DOHH2 (cell line): ENCODE measurements at regions not wholly inside any gene's neighbourhood (a gene's known extent, or its start where the extent isn't known, plus 50 kb on each side); places are given as distances from the start of the nearest gene placed in this dataset.

Experiments used
- H3F3A ChIP-seq: fragments of 200-600 bp; sonication (generic), shearing (Covaris generic); 2 replicates; pipeline ENCODE4 v1.6.0; 2016; ENCODE audit warnings: antibody characterized with exemption, mild to moderate bottlenecking; ENCODE audit not compliant: control insufficient read depth, insufficient read depth
- H3K27ac ChIP-seq: fragments of 200-600 bp; sonication (generic); 2 replicates; pipeline ENCODE4 v1.5.1; 2014; ENCODE audit warnings: low read depth, mild to moderate bottlenecking, low read length, moderate library complexity
- H3K27me3 ChIP-seq: fragments of 200-600 bp; sonication (generic); 2 replicates; pipeline ENCODE4 v1.6.1; 2014; ENCODE audit warnings: mild to moderate bottlenecking, low read length, mixed read lengths; ENCODE audit not compliant: control insufficient read depth
- H3K36me3 ChIP-seq: fragments of 200-600 bp; sonication (generic); 2 replicates; pipeline ENCODE4 v1.6.1; 2014; ENCODE audit warnings: mild to moderate bottlenecking, low read length, moderate library complexity, mixed read lengths; ENCODE audit not compliant: control insufficient read depth
- H3K4me1 ChIP-seq: fragments of 200-600 bp; sonication (generic); 2 replicates; pipeline ENCODE4 v1.6.1; 2014; ENCODE audit warnings: mild to moderate bottlenecking, low read length, mixed read lengths; ENCODE audit not compliant: control insufficient read depth
- H3K4me2 ChIP-seq: fragments of 200-600 bp; sonication (generic); 2 replicates; pipeline ENCODE4 v1.6.0; 2014; ENCODE audit warnings: mild to moderate bottlenecking, low read length, moderate library complexity
- H3K4me3 ChIP-seq: fragments of 200-600 bp; sonication (generic); 2 replicates; pipeline ENCODE4 v1.5.1; 2014; ENCODE audit warnings: mild to moderate bottlenecking, low read length, mixed read lengths
- H3K79me2 ChIP-seq: fragments of 200-600 bp; sonication (generic); 2 replicates; pipeline ENCODE4 v1.6.1; 2014; ENCODE audit warnings: mild to moderate bottlenecking, low read length, mixed read lengths; ENCODE audit not compliant: control insufficient read depth
- H3K9me2 ChIP-seq: fragments of 200-600 bp; sonication (generic); replicated peaks from 2 replicates; pipeline ENCODE4 v1.6.1; 2014; ENCODE audit warnings: mild to moderate bottlenecking, low read length, mixed read lengths; ENCODE audit not compliant: control insufficient read depth
- H3K9me3 ChIP-seq: fragments of 200-600 bp; sonication (generic); 2 replicates; pipeline ENCODE4 v1.6.1; 2014; ENCODE audit warnings: antibody characterized with exemption, low read length, mixed read lengths; ENCODE audit not compliant: control insufficient read depth, insufficient read depth
- H4K20me1 ChIP-seq: fragments of 200-600 bp; sonication (generic); 2 replicates; pipeline ENCODE4 v1.6.0; 2014; ENCODE audit warnings: low read depth, mild to moderate bottlenecking, antibody characterized with exemption, low read length, moderate library complexity; ENCODE audit not compliant: control insufficient read depth, insufficient read depth
- CTCF ChIP-seq: fragments of 200-600 bp; sonication (generic); IDR thresholded peaks from one replicate; pipeline ENCODE4 v1.5.1; 2014; ENCODE audit warnings: antibody characterized with exemption, mild to moderate bottlenecking, low read depth, low read length; ENCODE audit not compliant: poor library complexity, severe bottlenecking
- EZH2phosphoT487 ChIP-seq: fragments of 200-600 bp; sonication (generic); IDR thresholded peaks from 2 replicates; pipeline ENCODE4 v1.6.1; 2017; ENCODE audit warnings: borderline replicate concordance, mild to moderate bottlenecking, antibody characterized with exemption, low read length, moderate library complexity, mixed read lengths

GRCh38 chr5:163661360-163661759 is 155.9 kb downstream of the MAT2B start:
- TF ChIP-seq CTCF, result no peak
- no peak for TF ChIP-seq EZH2phosphoT487
- Histone ChIP-seq H3K27me3 (no peaks in the 10 kb centered on the region), H3K36me3 (no peaks in the 10 kb centered on the region), H3K79me2 (no peaks in the 10 kb centered on the region), H3K27ac (no peak overlapping the region), H3K4me3 (no peak overlapping the region), H3K4me1 (no peaks in the 10 kb centered on the region), H3K9me3 (no peaks in the 10 kb centered on the region), H3K4me2 (no peak overlapping the region), H4K20me1 (no peaks in the 10 kb centered on the region), H3F3A (no peaks in the 10 kb centered on the region), H3K9me2 (no peaks in the 10 kb centered on the region)

- Histone ChIP-seq H3K4me1 (no peaks in the 10 kb centered on the region), H3K9me3 (no peaks in the 10 kb centered on the region), H3K27ac (no peak overlapping the region), H3K4me3 (no peak overlapping the region), H3K4me2 (no peak overlapping the region), H4K20me1 (no peaks in the 10 kb centered on the region), H3K79me2 (no peaks in the 10 kb centered on the region), H3F3A (no peaks in the 10 kb centered on the region), H3K9me2 (no peaks in the 10 kb centered on the region), H3K36me3 (no peaks in the 10 kb centered on the region), H3K27me3 (no peaks in the 10 kb centered on the region)
- TF ChIP-seq CTCF, result no peak
These were observed 164.6 kb downstream of the MAT2B start for GRCh38 chr5:163670036-163670435.

- Histone ChIP-seq H3F3A (no peaks in the 10 kb centered on the region), H4K20me1 (no peaks in the 10 kb centered on the region), H3K79me2 (no peaks in the 10 kb centered on the region), H3K9me2 (no peaks in the 10 kb centered on the region), H3K27ac (no peak overlapping the region), H3K4me1 (no peaks in the 10 kb centered on the region), H3K27me3 (no peaks in the 10 kb centered on the region), H3K4me2 (no peak overlapping the region), H3K36me3 (no peaks in the 10 kb centered on the region), H3K4me3 (no peak overlapping the region), H3K9me3 (no peaks in the 10 kb centered on the region)
- no peak for TF ChIP-seq CTCF
- no peak for TF ChIP-seq EZH2phosphoT487
These were observed 171.7 kb downstream of the MAT2B start for GRCh38 chr5:163677092-163677491.

GRCh38 chr5:163682234-163682633 is 176.8 kb downstream of the MAT2B start:
- Histone ChIP-seq H3K79me2 (no peaks in the 10 kb centered on the region), H3K4me3 (no peak overlapping the region), H3F3A (no peaks in the 10 kb centered on the region), H3K36me3 (no peaks in the 10 kb centered on the region), H3K9me3 (no peaks in the 10 kb centered on the region), H4K20me1 (no peaks in the 10 kb centered on the region), H3K27me3 (no peaks in the 10 kb centered on the region), H3K4me1 (no peaks in the 10 kb centered on the region), H3K9me2 (no peaks in the 10 kb centered on the region), H3K4me2 (no peak overlapping the region), H3K27ac (no peak overlapping the region)
- no peak for TF ChIP-seq CTCF
- TF ChIP-seq EZH2phosphoT487, result no peak
